ENCODE measurements at regions not wholly inside any gene's neighbourhood (a gene's known extent, or its start where the extent isn't known, plus 50 kb on each side); places are given as distances from the start of the nearest gene placed in this dataset.

DNA sequence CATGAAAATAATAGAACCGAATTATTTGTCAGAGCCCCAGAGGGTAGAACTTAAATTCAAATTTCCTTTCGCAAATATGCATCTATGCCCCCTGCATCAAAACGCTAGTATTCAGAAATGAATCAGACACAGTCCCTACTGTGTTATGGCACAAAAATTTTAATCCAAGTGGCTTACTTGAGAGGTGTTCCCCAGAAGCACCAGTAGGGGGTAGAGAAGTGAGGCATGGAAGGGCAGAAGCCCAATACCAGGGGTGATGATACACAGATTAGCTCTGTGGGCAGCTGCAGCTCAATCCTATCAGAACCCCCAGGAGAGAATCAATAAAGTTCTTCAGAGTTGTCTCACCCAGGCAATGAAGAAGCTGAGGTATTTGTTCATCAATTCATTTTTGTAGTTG, 342.2 kb downstream of the OMA1 start:
- TF ChIP-seq, protein P1, sequence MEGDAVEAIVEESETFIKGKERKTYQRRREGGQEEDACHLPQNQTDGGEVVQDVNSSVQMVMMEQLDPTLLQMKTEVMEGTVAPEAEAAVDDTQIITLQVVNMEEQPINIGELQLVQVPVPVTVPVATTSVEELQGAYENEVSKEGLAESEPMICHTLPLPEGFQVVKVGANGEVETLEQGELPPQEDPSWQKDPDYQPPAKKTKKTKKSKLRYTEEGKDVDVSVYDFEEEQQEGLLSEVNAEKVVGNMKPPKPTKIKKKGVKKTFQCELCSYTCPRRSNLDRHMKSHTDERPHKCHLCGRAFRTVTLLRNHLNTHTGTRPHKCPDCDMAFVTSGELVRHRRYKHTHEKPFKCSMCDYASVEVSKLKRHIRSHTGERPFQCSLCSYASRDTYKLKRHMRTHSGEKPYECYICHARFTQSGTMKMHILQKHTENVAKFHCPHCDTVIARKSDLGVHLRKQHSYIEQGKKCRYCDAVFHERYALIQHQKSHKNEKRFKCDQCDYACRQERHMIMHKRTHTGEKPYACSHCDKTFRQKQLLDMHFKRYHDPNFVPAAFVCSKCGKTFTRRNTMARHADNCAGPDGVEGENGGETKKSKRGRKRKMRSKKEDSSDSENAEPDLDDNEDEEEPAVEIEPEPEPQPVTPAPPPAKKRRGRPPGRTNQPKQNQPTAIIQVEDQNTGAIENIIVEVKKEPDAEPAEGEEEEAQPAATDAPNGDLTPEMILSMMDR (IDR thresholded peaks at IDR 0.05), result no peak
- no peak for TF ChIP-seq ZFX (IDR thresholded peaks at IDR 0.05; ENCODE audit: borderline replicate concordance)

Data from 22Rv1 (cell line).